Lower leg skin (tissue), 3 donors: ENCODE measurements at regions not wholly inside any gene's neighbourhood (a gene's known extent, or its start where the extent isn't known, plus 50 kb on each side); places are given as distances from the start of the nearest gene placed in this dataset.

Experiments used
- CTCF ChIP-seq, 3 donors: fragments of 450-650 bp; IDR thresholded peaks; one replicate each; pipeline ENCODE4 v1.5.1; 2016; ENCODE audit warnings: antibody characterized with exemption in 3 of 3, mild to moderate bottlenecking in 3 of 3, moderate library complexity in 2 of 3
- POLR2A ChIP-seq, 2 donors: fragments of 450-650 bp; IDR thresholded peaks; one replicate each; pipeline ENCODE4 v1.6.1; 2016 to 2017; ENCODE audit warnings: antibody characterized with exemption in 2 of 2, mild to moderate bottlenecking in 1 of 2, moderate library complexity in 1 of 2

- TF ChIP-seq POLR2A (IDR thresholded peaks at IDR 0.05) (no peak), CTCF (IDR thresholded peaks at IDR 0.05) (no peak)
Observed at GRCh38 chr7:38086857-38087256, 91.2 kb upstream of the STARD3NL start.
